HG02642 (cell line): ENCODE measurements at regions not wholly inside any gene's neighbourhood (a gene's known extent, or its start where the extent isn't known, plus 50 kb on each side); places are given as distances from the start of the nearest gene placed in this dataset.

Experiments used
- ATAC-seq: cut with Tn5 transposase; IDR thresholded peaks from one replicate; pipeline ENCODE4 v1.9.1; 2021; ENCODE audit warnings: mild to moderate bottlenecking; ENCODE audit not compliant: unreplicated experiment, poor library complexity

- ATAC-seq: no peak
Observed at GRCh38 chr6:141354191-141354955, 778.4 kb upstream of the GJE1 start.

DNA sequence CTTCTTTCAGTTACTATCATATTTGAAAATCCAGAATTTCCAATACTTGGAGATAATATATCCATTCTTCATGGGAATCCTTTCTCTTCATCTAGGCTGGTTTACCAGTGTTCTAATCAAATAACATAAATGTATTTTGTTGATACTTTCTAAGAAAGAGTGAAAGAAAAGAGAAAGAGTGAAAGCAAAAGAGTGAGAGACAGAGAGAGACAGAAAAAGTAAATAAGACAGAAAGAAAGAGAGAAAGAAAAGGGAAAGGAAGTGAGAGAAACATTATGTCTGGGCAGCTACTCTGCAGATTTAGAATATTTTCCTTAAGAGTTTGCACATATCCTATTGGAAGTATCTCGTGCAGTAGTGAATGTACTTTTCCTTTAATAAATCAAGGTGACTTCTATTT, 781.0 kb upstream of the GJE1 start:
- no peak for ATAC-seq

- ATAC-seq: no peak
Observed at GRCh38 chr6:141349710-141350109, 783.0 kb upstream of the GJE1 start.

DNA sequence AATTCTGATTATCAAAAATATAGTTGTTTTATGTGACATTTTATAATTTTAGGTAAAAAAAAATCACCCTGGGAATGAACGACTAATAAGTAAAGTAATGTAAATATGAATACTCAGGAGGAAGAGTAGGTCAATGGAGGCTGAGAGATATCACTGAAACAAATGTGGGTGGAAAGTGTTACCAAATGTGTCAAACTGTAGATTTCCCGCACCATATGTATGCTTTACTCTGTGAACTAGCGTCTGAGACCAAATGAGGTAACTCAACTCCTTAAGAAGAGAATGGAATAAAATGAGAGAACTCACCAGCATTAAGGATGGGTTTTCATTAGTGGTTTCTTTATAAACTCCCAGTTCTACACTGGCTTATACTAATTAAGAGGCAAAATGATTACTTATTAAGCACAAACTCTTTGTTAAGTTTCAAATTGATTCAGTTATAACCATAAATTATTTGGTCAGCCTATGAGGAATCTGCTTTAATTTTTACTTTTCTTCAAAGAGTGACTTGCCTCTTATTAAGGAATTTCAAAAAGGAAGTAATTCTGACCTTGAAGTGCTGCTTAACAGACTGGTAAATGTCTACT, 784.7 kb upstream of the GJE1 start:
- ATAC-seq: no peak

DNA sequence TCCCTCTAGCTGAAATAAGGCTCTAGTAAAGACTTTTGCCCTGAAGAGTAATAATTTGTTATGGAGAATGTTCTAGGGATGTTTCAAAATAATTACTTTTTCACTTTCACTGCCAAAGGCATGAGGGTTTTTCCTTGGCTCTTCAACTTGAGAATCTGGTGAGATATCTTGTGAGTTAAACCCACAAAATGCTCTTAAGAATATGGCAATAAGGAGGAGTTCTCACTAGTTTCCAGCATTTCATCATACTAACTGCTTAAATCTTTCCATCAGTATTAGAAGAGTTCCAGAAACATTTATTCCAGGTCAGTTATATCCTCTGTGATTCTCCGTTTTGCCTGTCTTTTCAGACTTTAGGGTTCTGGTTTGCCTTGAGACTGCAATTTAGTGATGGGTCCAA, 785.6 kb upstream of the GJE1 start:
- no peak for ATAC-seq

- ATAC-seq: no peak
Observed at GRCh38 chr6:141346535-141346934, 786.2 kb upstream of the GJE1 start.

DNA sequence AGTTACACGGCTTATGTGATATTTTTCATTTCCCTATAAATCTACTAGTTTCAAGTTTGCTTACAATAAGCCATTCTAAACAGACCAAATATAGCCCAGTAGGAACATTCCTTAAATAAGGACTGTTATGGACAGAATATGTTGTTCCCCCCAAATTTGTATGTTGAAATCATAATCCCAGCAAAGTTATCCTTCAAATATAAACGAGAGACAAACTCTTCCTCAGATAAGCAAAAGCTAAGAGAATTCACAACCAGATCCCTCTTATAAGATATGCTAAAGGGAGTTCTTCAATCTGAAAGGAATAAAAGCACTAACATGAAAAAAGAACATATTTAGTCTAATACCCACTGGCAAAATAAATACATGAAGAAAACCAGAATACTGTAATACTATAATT, 795.5 kb upstream of the GJE1 start:
- ATAC-seq: no peak

GRCh38 chr6:141335477-141336273, 797.0 kb upstream of the GJE1 start:
- ATAC-seq: no peak

- no peak for ATAC-seq
Observed at GRCh38 chr6:141326925-141327324, 805.8 kb upstream of the GJE1 start.

DNA sequence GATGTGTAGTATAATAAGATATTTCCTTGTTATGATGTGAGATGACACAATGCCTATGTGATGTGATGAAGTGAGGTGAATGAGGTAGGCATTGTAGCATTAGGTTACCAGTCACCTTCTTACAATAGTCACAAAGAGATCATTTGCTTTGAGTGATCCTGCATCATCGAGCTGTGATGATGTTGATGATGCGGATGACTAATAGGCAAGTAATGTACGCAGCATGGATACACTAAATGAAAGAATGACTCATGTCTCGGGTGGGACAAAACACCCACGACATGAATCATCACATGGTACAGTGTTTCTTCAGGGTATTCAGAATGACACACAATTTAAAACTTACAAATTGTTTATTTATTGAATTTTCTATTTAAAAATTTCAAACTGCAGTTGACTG, 806.3 kb upstream of the GJE1 start:
- ATAC-seq: peak; percentile 50

DNA sequence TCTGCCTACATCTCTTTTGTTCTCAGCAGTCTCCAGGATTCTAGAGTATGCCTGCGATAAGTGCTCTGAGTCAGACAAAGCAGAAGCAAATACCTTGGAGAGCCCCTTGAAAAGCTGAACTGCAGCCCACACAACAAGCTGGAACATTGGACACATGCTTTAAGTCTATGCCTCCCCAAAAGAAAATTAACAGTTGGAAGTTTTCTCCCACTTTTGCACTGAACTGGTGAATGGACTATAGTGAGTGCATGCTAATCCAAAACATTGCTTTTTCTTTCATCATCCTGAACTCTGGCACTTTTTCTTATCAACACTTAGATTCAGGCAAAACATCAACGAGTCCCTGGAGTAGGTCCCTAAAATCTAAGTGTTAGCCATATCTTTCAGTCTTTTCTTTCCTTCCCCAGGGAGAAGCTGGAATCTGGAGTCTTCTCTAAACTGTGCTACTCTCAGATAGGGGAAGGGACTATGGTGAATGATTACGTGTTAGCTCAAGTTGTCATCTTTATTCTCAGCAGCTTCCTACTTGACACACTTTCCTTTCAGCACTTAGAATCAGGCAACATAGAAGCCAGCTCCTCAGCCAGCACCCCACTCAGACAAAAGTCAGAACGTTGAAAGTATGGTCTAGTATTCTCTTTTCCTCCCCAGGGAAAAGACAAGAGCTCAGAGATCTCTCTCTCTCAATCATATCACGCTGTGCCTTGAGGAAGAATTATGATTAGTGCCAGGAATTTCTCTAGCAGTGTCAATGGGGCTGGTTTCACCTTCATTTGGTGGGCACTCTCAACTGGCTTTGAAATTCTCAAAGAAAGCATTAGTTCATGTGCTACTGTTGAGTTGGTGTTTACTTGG, 811.0 kb upstream of the GJE1 start:
- no peak for ATAC-seq

DNA sequence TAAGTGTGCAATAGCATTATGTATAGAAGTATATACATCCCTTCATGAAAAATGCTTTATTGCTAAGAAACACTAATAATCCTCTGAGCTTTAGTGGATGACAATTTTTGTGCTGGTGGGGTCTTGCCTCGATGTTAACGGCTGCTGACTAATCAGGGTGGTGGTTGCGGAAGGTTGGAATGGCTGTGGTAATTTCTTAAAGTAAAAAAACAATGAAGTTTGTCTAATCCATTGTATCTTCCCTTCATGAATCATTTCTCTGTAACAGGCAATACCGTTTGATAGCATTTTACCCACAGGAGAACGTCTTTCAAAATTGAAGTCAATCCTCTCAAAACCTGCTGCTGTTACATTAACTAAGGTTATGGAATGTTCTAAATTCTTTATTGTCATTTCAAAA, 816.5 kb upstream of the GJE1 start:
- ATAC-seq: no peak

GRCh38 chr6:141313986-141314385, 818.7 kb upstream of the GJE1 start:
- no peak for ATAC-seq

DNA sequence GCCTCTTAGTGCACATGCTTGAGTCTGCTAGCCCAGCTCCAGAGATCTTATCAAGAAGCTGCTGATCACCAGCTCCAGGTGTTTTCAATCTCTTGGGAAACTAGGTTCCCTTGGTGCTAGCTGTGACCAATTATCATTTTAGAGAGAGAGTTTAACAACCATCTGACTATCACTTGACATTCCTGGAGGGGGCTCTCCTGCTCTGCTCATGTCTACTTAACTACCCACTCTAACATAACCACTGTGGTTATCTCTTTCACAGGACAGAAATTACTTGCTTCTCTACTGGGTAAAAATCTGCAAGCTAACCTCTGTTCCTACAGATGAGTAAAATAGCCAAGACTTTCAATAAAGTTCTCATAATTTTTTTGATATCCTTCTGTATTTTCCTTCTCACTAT, 823.4 kb upstream of the GJE1 start:
- no peak for ATAC-seq

GRCh38 chr6:141307309-141307998, 825.3 kb upstream of the GJE1 start:
- no peak for ATAC-seq

DNA sequence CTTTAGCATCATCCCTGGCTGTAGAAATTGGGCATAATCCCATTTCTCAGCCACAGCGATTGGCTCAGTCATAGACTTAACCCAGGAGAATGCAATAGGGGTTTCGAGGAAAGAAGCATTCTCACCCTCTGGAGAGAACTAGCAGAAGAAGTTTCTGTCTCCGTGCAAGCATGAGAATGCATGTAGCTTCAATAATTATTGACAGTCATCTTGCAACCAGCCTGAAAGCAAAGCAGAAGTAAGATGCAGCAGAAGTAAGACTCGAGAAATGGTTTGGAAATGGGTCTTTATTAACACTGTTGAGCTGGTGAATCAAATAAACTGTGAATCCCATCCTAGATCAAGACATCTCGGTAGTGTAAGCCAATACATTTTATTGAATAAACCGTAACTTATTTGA, 828.8 kb upstream of the GJE1 start:
- no peak for ATAC-seq

- no peak for ATAC-seq
Observed at GRCh38 chr6:141301779-141302178, 830.9 kb upstream of the GJE1 start.

DNA sequence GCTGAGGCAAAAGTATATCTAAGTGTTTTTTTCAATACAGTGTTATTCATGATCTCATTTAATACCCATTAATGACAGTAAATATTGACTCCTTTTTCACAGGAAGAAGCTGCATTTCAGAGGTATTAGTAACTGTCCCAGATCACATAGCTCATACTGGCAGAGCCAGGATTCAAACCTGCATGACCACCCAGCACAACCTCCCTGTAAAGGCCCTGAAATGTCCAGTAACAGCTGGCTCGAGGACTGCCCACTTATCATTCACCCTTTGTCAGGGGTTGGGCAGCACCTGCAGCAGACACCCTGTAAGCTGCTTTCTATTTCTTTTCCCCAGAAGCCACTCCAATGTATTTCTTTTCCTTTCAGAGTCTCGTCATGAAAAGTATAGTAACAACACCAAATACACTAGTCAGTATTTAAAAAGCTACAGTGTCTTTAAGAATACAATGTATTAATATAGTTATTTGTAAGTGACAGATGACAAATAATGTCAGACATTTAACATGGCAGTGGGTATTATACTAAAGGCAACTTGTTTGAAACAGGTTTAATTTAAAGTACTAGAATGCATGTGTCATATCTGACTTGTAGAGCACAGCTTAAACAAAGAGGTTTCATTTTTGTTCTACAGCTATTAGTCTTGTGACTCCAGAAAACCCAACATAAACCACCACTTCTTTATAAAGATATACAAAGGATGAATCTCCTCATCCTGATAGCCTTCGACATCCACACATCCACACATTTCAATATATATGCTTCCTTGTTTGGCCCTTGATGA, 841.6 kb upstream of the GJE1 start:
- no peak for ATAC-seq

GRCh38 chr6:141288947-141289346, 843.8 kb upstream of the GJE1 start:
- ATAC-seq: no peak
